NCI-H748 (cell line): ENCODE measurements at regions not wholly inside any gene's neighbourhood (a gene's known extent, or its start where the extent isn't known, plus 50 kb on each side); places are given as distances from the start of the nearest gene placed in this dataset.

Experiments
- DNase-seq: peaks from one replicate; lab custom pipeline; 2025; ENCODE audit not compliant: unreplicated experiment; lab: John Stamatoyannopoulos, UW

DNA sequence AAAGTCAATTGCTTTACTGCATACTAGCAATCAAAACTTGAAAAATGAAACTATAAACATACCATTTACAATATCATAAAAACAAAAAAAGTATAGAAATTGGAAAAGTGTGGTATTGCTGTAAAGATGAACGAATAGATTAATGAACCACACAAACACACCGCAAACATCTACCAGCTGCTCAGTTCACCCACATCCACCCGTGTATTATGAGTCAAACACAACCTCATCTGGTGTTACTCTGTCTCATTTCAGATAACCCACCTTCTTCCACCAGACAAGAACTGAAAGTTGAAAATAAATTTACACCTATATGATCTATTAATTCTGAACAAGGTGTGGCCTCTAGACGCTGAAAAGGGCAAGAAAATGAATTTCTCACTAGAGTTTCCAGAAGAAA is 53.3 kb downstream of the BLID start:
- DNase-seq, result no peak

DNA sequence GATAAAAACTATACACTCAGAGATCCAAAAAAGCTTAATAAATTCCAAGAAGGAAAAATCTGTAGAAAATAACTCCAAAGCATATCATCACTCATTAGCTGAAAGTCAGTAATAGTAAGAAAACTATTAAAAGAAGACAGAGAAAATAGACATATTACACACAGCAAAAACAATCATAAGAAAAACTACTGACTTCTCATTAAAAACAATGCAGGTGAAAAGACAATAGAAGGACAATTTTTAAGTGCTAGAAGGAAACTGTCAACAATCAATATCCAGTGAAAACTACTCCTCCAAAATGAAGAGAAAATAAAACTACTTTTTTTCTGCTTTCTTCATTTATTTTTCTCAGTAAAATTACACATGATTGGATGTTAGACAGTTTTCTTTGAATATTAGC is 56.5 kb downstream of the BLID start:
- DNase-seq, result no peak

GRCh38 chr11:122050021-122050690 is 65.9 kb downstream of the BLID start:
- no peak for DNase-seq

DNA sequence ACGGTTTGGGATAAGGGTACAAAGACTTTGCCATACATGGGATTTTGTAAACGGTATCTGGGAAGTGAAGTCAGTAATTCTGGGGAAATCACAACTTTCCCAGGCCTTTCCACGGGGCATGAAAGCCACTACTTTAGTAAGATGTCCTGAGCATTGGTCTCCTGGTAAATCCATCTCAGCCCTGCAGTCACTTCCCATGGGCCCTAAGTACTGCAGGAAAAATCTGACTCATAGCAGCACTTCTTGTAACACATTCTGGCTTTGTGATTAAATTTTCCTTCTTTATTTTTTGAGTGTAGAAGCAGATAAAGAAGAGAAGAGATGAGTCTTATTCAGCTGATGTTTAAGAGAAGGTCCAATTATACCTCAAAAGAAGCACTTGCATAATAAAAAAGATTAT is 67.6 kb downstream of the BLID start:
- no peak for DNase-seq

GRCh38 chr11:122046846-122047245 is 69.2 kb downstream of the BLID start:
- DNase-seq, result no peak

DNA sequence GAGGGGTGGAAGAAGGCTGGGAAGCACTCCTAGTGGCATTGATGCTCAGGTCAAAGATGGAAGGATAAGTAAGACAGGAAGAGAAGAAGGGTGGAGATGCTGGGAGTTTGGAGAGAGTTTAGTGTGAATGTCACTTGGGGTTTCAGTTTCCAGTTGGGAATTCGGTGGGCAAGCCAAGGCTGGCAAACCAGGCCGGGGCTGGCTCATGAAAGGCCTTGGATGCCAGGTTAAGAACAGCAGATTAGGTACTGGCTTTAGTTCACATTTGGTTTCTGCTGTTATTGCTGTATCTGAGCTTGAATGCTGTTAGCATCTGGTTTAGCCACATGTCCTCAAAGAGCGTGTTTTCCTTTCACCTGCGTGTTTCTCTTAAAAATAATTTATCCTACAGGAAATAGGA is 69.6 kb downstream of the BLID start:
- no peak for DNase-seq

GRCh38 chr11:122045181-122045586 is 70.8 kb downstream of the BLID start:
- no peak for DNase-seq

- no peak for DNase-seq
Observed at GRCh38 chr11:122044086-122044485, 71.9 kb downstream of the BLID start.

GRCh38 chr11:122042981-122043380 is 73.0 kb downstream of the BLID start:
- DNase-seq, result no peak

DNA sequence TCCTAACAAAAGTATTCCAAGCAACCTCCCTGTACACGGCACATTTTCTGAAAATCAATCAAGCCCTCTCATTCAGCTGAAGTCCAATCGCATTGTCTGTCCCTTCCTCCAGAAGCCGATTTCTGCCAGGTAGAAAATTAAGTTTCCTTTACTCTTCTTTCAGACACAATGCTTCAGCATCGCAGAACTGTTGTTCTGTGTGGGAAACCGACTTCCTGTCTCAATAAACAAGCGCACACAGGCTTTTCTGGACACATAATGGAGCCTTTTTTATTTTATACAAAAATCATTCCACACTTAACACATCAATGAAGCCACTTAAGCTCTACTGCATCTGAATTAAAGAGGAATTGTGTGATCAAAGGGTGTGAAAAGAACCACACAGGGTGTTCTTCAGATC is 75.6 kb downstream of the BLID start:
- no peak for DNase-seq

DNA sequence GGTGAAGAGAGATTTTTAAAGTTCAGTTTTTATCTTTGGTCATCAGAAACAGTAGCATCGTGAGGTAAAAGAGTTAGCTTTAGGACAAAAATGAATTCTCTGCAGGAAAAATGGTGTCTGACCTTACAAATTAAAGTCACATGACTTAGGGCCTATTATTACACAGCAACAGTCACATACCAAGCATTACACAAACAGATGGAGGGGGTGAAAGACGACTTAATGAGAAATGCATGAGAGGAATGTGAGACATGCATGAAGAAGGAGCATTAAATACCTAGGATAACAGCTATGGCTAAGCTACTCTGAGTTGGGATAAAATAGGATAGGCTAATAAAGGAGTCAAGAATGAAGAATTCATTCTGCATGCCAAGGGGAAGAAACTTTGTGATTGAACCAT is 77.5 kb downstream of the BLID start:
- DNase-seq, result no peak

GRCh38 chr11:122037911-122038310 is 78.1 kb downstream of the BLID start:
- no peak for DNase-seq

- DNase-seq, result no peak
Observed at GRCh38 chr11:122036493-122036892, 79.5 kb downstream of the BLID start.

DNA sequence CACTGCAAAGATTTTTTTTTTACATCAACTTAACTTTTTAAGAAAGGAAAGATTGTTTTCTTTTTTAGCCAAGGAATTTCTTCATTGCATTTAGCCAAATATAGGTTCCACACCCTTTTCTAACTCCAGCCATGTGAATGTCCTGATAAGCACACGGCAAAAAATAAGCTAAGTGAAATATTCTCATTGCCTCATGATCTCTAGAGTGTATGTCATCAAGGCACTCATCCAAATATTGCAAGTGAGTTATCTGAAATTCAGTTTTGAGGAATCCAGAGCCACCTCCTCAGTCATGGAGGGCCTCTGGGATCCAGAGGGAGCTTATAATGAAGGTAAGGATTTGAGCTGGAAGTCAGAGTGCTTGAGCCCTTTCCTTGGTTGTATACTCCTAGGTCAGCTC is 80.0 kb downstream of the BLID start:
- no peak for DNase-seq

DNA sequence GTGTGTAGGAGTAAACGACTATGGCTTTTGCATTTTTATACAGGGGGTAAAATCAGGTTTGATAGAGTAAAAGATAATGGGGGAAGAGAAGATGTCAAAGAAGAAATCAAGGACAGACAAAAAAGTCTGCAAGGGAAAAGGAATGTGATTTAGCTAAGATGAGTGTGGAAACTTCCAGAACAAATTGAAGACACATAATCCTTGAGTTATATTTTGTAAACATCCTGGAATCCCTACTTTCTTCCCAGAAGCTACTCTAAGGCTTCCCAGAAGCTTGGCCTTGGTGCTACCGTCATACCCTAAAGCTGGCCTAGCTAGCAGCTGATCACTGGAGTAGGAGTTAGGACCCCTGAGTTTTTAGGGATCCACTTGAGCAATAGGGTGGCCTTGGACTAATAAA is 82.4 kb downstream of the BLID start:
- DNase-seq, result no peak

DNA sequence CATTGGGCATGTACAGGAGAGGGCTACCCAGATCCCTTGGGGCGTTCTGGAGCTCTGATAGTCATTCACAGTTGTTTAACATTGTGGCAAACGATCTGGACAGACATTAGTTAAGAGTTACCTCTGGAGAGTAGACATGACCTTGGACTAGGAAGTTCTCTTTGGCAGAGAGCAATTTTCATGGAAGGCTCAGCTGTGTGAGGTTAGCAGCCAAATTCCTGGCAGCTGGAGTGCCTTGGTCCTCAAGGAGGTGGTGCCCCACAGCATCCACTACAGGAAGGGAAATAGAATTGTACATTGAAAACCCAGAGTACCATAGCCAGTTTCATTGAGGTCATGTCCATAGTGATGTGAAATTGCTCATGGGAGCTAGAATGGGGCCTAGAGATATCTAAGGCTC is 82.8 kb downstream of the BLID start:
- no peak for DNase-seq

GRCh38 chr11:122032317-122032716 is 83.7 kb downstream of the BLID start:
- no peak for DNase-seq

- no peak for DNase-seq
Observed at GRCh38 chr11:122031813-122032212, 84.2 kb downstream of the BLID start.

GRCh38 chr11:122030286-122030685 is 85.7 kb downstream of the BLID start:
- DNase-seq, result no peak

- no peak for DNase-seq
Observed at GRCh38 chr11:122028545-122028944, 87.5 kb downstream of the BLID start.

- no peak for DNase-seq
Observed at GRCh38 chr11:122028036-122028435, 88.0 kb downstream of the BLID start.

GRCh38 chr11:122025757-122026156 is 90.3 kb downstream of the BLID start:
- no peak for DNase-seq

DNA sequence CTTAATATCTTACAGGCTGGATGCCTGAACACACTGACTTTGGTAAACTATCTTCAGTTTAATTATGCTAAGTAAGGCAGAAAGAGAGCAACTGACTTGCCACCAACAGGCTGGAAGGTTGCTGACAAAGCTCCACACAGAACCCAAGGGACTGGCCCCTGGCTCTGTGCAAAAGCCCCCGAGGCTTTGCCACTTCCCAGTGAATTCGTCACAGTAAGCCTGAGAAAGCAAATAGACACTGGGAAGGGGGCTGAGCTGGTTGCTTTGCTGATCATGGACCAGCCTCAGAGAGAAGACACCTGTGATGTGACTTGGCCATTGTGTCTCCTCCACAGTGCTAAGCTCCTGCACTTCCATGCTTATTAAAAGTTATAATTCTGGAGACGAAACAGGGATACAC is 91.7 kb downstream of the BLID start:
- DNase-seq, result no peak
